ENCODE measurements at regions not wholly inside any gene's neighbourhood (a gene's known extent, or its start where the extent isn't known, plus 50 kb on each side); places are given as distances from the start of the nearest gene placed in this dataset.

DNA sequence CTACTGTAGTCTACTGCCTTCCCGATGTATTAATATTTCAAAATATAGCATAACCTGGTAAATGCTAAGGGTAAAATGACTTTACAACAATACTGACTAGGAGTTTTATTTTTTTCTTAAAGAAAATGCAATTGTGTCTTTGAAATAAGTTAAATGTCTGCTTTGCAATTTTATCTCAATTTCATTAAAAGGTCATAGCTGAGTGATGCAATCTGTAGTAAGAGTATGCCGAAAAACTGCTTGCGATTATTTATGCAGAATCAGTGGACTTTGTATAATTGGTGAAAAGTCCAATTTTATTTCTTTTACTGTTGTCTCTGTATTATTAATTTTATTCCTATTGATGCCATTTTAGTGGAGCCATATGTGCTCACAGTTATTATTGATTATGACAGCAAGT, 1143.6 kb upstream of the EPHA6 start:
- Histone ChIP-seq H3K36me3 (no peaks in the 10 kb centered on the region), H3K27ac (no peak overlapping the region), H3K4me3 (replicated peaks in 1 of 3) (no peak overlapping the region), H3K27me3 (no peaks in the 10 kb centered on the region), H3K9me3 (no peaks in the 10 kb centered on the region), H3K4me1 (no peaks in the 10 kb centered on the region)
- intact Hi-C loops (cut with DNase I): no loop called here
- WGBS, 2 donors: 94 to 97% methylated on average over 3 of the region's 3 CpGs
- TF ChIP-seq, protein P1, sequence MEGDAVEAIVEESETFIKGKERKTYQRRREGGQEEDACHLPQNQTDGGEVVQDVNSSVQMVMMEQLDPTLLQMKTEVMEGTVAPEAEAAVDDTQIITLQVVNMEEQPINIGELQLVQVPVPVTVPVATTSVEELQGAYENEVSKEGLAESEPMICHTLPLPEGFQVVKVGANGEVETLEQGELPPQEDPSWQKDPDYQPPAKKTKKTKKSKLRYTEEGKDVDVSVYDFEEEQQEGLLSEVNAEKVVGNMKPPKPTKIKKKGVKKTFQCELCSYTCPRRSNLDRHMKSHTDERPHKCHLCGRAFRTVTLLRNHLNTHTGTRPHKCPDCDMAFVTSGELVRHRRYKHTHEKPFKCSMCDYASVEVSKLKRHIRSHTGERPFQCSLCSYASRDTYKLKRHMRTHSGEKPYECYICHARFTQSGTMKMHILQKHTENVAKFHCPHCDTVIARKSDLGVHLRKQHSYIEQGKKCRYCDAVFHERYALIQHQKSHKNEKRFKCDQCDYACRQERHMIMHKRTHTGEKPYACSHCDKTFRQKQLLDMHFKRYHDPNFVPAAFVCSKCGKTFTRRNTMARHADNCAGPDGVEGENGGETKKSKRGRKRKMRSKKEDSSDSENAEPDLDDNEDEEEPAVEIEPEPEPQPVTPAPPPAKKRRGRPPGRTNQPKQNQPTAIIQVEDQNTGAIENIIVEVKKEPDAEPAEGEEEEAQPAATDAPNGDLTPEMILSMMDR (IDR thresholded peaks at IDR 0.05): no peak
- no peak for TF ChIP-seq POLR2A (IDR thresholded peaks at IDR 0.05)
- no peak for DNase-seq

DNA sequence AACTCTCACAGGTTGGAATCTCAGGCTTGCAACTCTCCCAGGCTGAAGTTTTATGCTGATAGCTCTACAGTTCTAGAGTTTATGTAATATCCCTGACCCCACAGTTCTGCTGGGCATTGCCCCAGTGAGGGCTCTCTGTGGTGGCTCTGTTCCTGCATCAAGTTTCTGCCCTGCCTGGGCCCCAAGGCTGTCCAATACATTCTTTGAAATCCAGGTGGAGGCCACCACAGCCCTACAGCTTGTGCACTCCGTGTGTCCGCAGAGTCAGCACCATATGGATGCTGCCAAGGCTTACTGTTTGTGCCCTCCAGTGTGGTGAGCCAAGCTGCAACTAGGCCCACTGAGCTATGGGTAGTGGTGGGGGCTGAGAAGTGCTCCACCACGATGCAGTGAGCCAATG, 1141.2 kb upstream of the EPHA6 start:
- H3K4me3 ChIP-seq (replicated peaks in 1 of 3): no peak overlapping the region
- no peak for DNase-seq
- H3K36me3 ChIP-seq: no peaks in the 10 kb centered on the region
- no peaks in the 10 kb centered on the region for H3K27me3 ChIP-seq
- TF ChIP-seq POLR2A (IDR thresholded peaks at IDR 0.05): no peak
- TF ChIP-seq, protein P1 (IDR thresholded peaks at IDR 0.05): no peak
- H3K9me3 ChIP-seq: no peaks in the 10 kb centered on the region
- no peaks in the 10 kb centered on the region for H3K4me1 ChIP-seq
- intact Hi-C loops (cut with DNase I): no loop called here
- H3K27ac ChIP-seq: no peak overlapping the region
- WGBS, 2 donors: 88% methylated on average over 1 of the region's 3 CpGs; no CpG with 5 or more reads in 1 of the 2 donors

DNA sequence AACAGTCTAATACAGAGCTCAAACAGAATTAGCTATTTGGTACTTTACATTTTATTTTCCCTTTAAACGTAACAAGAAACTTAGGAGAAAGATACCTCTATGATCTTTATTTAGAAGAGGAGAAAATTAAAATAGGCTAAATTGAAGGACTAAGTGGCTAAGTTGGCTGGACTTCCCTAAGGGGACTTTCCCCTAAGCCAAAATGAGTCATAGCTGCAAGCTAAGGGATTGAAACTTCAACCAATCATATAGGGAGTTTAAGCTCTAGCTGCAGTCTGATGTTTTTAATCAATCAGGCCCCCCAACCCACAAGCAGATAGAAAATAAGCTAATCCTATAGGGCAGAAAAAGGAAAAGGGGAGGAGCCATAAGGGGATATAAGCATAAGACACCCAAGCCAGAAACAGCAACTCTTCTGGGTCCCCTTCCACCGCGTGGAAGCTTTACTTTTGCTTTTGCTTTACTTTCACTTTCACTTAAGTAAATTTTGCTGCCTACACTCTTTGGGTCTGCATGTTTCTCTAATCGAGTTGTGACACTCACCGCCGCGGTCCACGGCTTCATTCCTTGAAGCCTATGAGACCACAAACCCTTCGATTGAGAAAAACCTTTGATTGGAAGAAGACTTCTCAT, 1108.5 kb upstream of the EPHA6 start:
- H3K9me3 ChIP-seq: no peaks in the 10 kb centered on the region
- no peaks in the 10 kb centered on the region for H3K27me3 ChIP-seq
- no peak for TF ChIP-seq POLR2A (IDR thresholded peaks at IDR 0.05)
- TF ChIP-seq, protein P1 (IDR thresholded peaks at IDR 0.05): no peak
- intact Hi-C loops (cut with DNase I): no loop called here
- no peak overlapping the region for H3K27ac ChIP-seq
- H3K36me3 ChIP-seq: no peaks in the 10 kb centered on the region
- 89 to 91% methylated on average over 9 of the region's 9 CpGs for WGBS, 2 donors
- no peak overlapping the region for H3K4me3 ChIP-seq (replicated peaks in 1 of 3)
- no peak for DNase-seq
- no peaks in the 10 kb centered on the region for H3K4me1 ChIP-seq

DNA sequence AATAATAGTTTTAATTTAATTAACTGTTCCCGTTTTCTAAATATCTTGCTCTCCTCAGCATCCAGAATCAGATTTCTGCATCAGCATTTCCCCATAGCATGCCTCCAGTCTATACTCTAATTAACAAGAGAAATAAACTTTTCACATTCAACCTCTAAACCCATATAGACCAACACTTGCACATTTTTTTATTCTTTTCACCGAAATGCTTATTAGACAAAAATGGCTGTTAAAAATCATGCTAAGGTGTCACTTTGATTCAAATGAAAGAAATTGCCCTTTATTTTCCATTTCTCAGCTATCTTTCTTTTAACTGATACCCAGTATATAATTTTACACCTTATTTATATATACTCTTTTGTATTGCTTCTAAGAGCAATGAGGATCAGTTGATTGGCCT, 1107.1 kb upstream of the EPHA6 start:
- no peak for DNase-seq
- Histone ChIP-seq H3K27me3 (no peaks in the 10 kb centered on the region), H3K36me3 (no peaks in the 10 kb centered on the region), H3K4me3 (replicated peaks in 1 of 3) (no peak overlapping the region), H3K9me3 (no peaks in the 10 kb centered on the region), H3K27ac (no peak overlapping the region), H3K4me1 (no peaks in the 10 kb centered on the region)
- intact Hi-C loops (cut with DNase I): no loop called here
- TF ChIP-seq, protein P1 (IDR thresholded peaks at IDR 0.05): no peak
- no peak for TF ChIP-seq POLR2A (IDR thresholded peaks at IDR 0.05)
- WGBS, 2 donors: 92 to 94% methylated on average over 2 of the region's 2 CpGs

DNA sequence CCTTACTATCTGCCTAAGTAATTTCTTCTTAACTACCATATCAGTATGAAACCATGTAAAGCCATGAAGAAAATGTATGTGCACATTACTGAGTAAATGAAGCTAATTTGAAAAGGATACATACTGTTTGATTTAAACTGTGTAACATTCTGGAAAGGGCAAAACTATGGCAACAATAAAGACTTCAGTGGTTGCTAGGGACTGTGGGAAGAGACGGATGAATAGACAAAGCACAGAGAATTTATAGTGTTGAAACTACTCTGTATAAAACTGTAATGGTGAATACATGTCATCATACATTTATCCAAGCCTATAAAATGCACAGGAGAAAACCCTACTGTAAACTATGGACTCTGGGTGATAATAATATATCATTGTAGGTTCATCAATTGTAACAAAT, 1103.7 kb upstream of the EPHA6 start:
- Histone ChIP-seq H3K36me3 (no peaks in the 10 kb centered on the region), H3K27ac (no peak overlapping the region), H3K4me1 (no peaks in the 10 kb centered on the region), H3K27me3 (no peaks in the 10 kb centered on the region), H3K4me3 (replicated peaks in 1 of 3) (no peak overlapping the region), H3K9me3 (no peaks in the 10 kb centered on the region)
- no peak for DNase-seq
- TF ChIP-seq, protein P1 (IDR thresholded peaks at IDR 0.05): no peak
- TF ChIP-seq POLR2A (IDR thresholded peaks at IDR 0.05): no peak
- intact Hi-C loops (cut with DNase I): no loop called here
- whole genome bisulfite sequencing, 2 donors: 83 to 91% methylated on average over 1 of the region's 1 CpG
